ENCODE measurements at regions not wholly inside any gene's neighbourhood (a gene's known extent, or its start where the extent isn't known, plus 50 kb on each side); places are given as distances from the start of the nearest gene placed in this dataset.
"Not testable (repeated sequence)": the region's sequence is repeated elsewhere in the genome, so short reads cannot be mapped to it uniquely, and the experiment has no call there.

DNA sequence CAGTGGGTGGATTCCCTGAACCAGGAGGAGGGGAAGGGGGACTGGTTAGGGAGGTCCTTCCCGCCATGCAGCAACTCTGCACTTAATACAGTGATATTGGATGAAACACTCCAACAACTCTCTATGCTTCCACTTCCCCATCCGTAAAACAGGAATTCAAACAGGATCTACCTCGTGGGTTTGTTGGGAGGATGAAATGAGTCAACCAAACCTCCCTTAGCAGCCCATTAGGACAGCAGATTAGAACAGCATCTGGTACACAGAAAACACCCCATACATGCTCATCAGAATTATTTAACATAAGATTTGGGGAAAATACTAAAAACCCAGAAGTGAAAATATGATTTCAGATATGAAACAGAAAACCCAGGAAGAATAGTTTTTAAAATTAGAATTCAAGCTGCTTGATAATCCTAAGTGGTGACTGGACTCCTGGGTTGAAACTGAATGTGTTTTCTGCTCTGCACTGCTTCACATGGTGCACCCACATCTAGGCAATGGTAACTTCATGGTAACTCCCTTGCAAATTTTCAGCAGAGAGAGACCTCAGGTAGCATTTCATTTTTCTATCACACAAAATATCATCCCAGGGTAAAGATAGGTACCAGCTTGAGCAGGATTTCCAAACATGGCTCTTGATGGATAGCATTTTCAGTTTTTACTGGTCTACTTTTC is 326.8 kb upstream of the FRG2C start:
- no peak for DNase-seq (ENCODE audit: low read depth)
- H3K4me3 ChIP-seq (ENCODE audit: low read length) = no peak overlapping the region
- no peak for TF ChIP-seq CTCF (conservative IDR thresholded peaks at IDR 0.05; ENCODE audit: low read depth, low read length)

GRCh38 chr3:75338342-75338741 is 325.8 kb upstream of the FRG2C start:
- DNase-seq (ENCODE audit: low read depth) = no peak
- no peak overlapping the region for H3K4me3 ChIP-seq (ENCODE audit: low read length)
- TF ChIP-seq CTCF (conservative IDR thresholded peaks at IDR 0.05; ENCODE audit: low read depth, low read length) = no peak

- TF ChIP-seq CTCF (conservative IDR thresholded peaks at IDR 0.05; ENCODE audit: low read depth, low read length) = peak; percentile 17
- no peak overlapping the region for H3K4me3 ChIP-seq (ENCODE audit: low read length)
- no peak for DNase-seq (ENCODE audit: low read depth)
Measured at GRCh38 chr3:75341324-75342067, 322.6 kb upstream of the FRG2C start.

DNA sequence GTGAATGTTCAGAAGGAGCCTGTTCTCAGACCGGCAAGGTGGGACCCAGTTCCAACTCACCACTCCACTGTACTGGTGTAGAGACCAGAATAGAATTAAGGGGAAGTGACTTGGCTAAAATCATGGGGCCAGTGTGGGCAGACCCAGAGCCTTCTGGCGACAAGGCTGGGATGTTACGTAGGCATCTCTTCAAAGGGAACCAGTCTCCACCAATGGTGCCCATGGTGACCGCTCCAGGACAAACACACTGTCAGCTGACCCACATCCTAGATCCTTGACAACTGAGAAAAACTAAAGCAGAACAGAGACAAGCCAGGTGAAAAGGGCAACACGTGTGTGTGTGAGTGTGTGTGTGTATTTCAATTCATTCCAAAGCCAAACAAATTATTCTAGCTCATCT is 321.7 kb upstream of the FRG2C start:
- DNase-seq (ENCODE audit: low read depth) = no peak
- TF ChIP-seq CTCF (conservative IDR thresholded peaks at IDR 0.05; ENCODE audit: low read depth, low read length) = no peak
- H3K4me3 ChIP-seq (ENCODE audit: low read length) = no peak overlapping the region

- not testable (repeated sequence) for DNase-seq (ENCODE audit: low read depth); H3K4me3 ChIP-seq (ENCODE audit: low read length)
Measured at GRCh38 chr3:75350536-75350935, 313.6 kb upstream of the FRG2C start.

- DNase-seq (ENCODE audit: low read depth); H3K4me3 ChIP-seq (ENCODE audit: low read length): not testable (repeated sequence)
Measured at GRCh38 chr3:75362086-75362784, 301.9 kb upstream of the FRG2C start.

DNA sequence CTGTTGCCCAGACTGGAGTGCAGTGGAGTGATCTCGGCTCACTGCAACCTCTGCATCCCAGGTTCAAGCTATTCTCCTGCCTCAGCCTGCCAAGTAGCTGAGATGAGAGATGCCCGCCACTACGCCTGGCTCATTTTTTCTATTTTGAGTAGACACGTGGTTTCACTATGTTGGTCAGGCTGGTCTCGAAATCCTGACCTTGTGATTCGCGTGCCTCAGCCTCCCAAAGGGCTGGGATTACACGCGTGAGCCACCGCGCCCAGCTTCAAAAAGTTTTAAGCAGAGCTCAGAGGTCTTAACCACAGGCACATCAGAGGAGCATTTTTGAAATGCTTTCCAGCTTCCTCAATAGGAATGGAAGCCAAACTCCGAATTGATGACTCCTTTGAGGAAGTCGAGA is 291.2 kb upstream of the FRG2C start:
- H3K4me3 ChIP-seq (ENCODE audit: low read length); DNase-seq (ENCODE audit: low read depth): not testable (repeated sequence)

DNA sequence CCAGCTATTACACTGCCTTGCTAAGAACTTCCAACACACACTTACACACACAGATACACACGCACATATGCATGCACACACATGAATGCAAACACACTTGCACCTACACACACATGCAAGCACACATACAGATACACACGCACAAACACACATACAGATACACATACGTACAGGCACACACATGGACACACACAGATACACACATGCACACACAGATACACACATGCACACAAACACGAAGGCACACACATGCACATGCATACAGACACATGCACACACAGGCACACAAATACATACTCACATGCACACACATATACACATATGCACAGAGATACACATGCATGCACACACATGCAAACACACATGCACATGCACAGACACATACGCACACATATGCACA is 284.3 kb upstream of the FRG2C start:
- H3K4me3 ChIP-seq (ENCODE audit: low read length); DNase-seq (ENCODE audit: low read depth): not testable (repeated sequence)

GRCh38 chr3:75380276-75380771 is 283.8 kb upstream of the FRG2C start:
- no peak for TF ChIP-seq CTCF (conservative IDR thresholded peaks at IDR 0.05; ENCODE audit: low read depth, low read length)
- no peak for DNase-seq (ENCODE audit: low read depth)
- no peak overlapping the region for H3K4me3 ChIP-seq (ENCODE audit: low read length)

DNA sequence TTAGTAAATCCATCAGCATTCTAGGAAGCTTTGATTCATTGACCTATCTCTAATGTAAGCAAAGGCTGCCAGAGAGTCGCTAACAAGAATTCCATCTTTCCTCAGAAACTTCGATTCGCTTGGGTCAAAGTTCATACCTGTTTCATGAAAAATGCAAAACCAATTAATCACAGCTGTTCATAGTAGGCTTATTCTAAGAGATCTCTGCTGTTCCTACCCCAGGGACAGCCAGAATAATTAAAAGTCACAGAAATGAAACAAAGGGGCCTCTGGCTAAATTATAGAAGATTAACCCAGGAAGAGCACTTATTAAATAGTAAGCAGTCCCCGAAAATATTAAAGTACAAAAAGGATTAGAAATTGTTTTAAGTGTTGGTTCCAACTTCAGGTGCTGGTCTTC is 280.1 kb upstream of the FRG2C start:
- not testable (repeated sequence) for DNase-seq (ENCODE audit: low read depth); H3K4me3 ChIP-seq (ENCODE audit: low read length)

GRCh38 chr3:75388486-75389124 is 275.5 kb upstream of the FRG2C start:
- not testable (repeated sequence) for H3K4me3 ChIP-seq (ENCODE audit: low read length); DNase-seq (ENCODE audit: low read depth)

DNA sequence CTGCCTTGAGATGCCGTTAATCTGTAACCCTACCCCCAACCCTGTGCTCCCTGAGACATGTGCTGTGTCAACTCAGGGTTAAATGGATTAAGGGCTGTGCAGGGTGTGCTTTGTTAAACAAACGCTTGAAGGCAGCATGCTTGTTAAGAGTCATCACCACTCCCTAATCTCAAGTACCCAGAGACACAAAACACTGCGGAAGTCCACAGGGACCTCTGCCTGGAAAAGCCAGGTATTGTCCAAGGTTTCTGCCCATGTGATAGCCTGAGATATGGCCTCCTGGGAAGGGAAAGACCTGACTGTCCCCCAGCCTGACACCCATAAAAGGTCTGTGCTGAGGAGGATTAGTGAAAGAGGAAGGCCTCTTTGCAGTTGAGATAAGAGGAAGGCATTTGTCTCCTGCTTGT is 270.8 kb upstream of the FRG2C start:
- H3K4me3 ChIP-seq (ENCODE audit: low read length); DNase-seq (ENCODE audit: low read depth): not testable (repeated sequence)

Measured in retinal pigment epithelial cell (primary cell).